ENCODE measurements at regions not wholly inside any gene's neighbourhood (a gene's known extent, or its start where the extent isn't known, plus 50 kb on each side); places are given as distances from the start of the nearest gene placed in this dataset.

DNA sequence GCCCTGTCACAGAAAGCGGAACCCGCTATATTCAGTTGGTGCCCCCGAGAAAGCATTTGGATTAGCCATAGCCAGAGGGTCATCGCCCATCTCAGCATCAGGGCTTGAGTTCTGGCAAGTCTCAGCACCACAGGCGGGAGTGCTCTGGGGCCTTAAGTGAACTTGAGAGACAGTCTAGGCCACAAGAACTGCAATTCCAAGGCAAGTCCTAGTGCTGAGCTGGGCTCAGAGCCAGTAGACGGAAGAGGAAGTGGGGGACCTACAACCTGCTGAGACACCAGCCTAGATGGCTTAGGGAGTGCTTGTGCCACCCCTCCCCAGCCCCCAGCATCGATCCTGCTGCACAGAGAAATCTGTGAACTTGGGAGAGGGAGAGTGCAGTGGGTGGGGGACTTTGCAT, 594.9 kb downstream of the CCDC171 start:
- no peak for ATAC-seq (ENCODE audit: low FRiP score)
- TF ChIP-seq, protein P1, sequence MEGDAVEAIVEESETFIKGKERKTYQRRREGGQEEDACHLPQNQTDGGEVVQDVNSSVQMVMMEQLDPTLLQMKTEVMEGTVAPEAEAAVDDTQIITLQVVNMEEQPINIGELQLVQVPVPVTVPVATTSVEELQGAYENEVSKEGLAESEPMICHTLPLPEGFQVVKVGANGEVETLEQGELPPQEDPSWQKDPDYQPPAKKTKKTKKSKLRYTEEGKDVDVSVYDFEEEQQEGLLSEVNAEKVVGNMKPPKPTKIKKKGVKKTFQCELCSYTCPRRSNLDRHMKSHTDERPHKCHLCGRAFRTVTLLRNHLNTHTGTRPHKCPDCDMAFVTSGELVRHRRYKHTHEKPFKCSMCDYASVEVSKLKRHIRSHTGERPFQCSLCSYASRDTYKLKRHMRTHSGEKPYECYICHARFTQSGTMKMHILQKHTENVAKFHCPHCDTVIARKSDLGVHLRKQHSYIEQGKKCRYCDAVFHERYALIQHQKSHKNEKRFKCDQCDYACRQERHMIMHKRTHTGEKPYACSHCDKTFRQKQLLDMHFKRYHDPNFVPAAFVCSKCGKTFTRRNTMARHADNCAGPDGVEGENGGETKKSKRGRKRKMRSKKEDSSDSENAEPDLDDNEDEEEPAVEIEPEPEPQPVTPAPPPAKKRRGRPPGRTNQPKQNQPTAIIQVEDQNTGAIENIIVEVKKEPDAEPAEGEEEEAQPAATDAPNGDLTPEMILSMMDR (IDR thresholded peaks at IDR 0.05), result no peak
- no peak for DNase-seq (ENCODE audit: low spot score)

DNA sequence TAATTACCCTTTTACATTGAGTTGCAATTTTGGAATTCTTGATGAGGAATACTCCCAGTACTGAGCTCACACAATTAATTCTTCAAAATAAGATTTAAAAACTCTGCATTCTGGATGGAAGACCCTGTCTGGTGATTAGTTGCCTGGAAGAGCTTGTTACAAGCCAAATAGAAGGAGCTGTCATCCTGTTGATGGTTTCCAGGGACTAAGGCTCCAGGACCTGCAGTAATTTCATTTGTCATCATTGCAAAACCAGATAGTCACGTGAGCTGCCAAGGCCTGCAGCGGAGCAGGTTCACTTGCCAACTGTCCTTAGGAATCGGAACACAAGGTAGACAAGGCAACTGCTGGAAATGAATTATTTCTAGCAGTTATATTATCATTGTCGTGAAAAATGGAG, 597.7 kb downstream of the CCDC171 start:
- TF ChIP-seq, protein P1 (IDR thresholded peaks at IDR 0.05), result no peak
- no peak for DNase-seq (ENCODE audit: low spot score)
- peak; percentile 53 for ATAC-seq (ENCODE audit: low FRiP score)

DNA sequence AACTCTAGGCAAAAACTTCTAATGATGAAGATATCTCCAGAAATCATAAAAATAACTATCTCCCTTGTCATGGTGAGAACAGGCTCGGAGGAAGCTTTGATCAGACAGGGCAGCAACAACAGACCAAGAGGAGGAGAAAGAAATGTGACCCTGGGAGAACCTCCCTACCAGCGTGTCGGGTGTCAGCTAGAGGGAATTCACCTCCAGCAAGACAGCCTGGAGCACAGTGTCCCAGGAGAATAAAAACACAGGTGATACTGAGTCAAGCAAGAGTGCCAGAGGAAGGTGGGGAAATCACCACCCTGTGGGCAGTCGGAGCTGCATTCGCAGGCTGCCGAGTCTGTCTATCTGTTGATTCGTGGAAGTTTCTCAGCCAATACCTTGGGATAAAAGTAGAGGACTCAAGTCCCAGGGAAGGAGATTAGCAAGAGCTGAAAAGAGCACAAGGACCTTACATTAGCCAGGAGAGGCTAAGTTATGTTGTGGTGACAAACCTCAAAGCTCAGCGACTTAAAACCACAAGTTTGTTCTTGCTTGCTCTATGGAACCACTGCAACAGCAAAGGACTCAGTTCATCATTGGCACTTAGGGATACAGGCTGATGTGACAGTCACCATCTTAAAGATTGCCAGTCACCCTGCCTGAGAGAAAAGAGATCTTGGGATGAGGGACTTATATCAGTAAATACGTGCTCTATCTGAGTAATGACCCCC, 598.3 kb downstream of the CCDC171 start:
- DNase-seq (ENCODE audit: low spot score) (no peak), ATAC-seq (ENCODE audit: low FRiP score) (peak; percentile 79)
- TF ChIP-seq, protein P1 (IDR thresholded peaks at IDR 0.05), result no peak

- TF ChIP-seq, protein P1 (IDR thresholded peaks at IDR 0.05), result no peak
- DNase-seq (ENCODE audit: low spot score) (no peak), ATAC-seq (ENCODE audit: low FRiP score) (no peak)
Observed at GRCh38 chr9:16152276-16153101, 599.6 kb downstream of the CCDC171 start.

- ATAC-seq (ENCODE audit: low FRiP score) (no peak), DNase-seq (ENCODE audit: low spot score) (no peak)
- TF ChIP-seq, protein P1 (IDR thresholded peaks at IDR 0.05), result no peak
Observed at GRCh38 chr9:16153221-16153620, 600.4 kb downstream of the CCDC171 start.

DNA sequence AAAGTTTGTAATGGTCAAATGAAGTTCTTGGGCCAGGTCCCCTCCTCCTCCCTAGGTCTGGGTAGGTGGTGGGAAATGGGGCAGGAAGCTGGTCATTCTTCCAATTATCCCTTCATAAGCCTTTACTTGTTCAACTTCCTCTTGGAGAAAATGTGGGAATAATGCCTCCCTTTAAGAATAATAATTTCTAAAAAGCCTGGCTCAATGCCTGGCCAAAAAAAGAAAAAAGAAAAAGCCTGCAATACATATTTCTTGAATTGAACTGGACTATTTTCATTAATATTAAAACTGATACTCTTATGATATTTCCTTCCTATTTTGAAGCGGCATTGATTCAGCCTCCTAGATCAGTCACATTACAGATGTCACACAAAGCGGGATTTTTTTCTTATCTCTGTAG, 600.9 kb downstream of the CCDC171 start:
- DNase-seq (ENCODE audit: low spot score) (no peak), ATAC-seq (ENCODE audit: low FRiP score) (no peak)
- TF ChIP-seq, protein P1 (IDR thresholded peaks at IDR 0.05), result no peak
